ENCODE measurements at regions not wholly inside any gene's neighbourhood (a gene's known extent, or its start where the extent isn't known, plus 50 kb on each side); places are given as distances from the start of the nearest gene placed in this dataset.

DNA sequence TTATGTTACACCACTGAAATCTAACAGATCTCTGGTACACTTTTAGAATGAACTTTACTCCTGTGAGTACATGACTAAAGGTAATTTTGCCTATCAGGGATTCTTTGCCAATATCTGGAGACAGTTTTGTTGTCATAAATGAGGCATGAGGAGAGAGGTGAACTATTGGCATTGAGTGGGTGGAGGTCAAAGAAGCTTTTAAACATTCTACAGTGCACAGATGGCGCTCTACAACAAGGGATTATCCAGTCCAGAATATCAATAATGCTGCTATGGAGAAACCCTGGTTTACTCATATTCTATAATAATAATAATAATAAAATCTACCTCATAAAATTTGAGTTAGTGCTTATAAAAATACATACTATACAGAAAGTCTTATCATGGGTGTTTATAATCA lies 702.3 kb downstream of the SI start:
- no peak for ATAC-seq

DNA sequence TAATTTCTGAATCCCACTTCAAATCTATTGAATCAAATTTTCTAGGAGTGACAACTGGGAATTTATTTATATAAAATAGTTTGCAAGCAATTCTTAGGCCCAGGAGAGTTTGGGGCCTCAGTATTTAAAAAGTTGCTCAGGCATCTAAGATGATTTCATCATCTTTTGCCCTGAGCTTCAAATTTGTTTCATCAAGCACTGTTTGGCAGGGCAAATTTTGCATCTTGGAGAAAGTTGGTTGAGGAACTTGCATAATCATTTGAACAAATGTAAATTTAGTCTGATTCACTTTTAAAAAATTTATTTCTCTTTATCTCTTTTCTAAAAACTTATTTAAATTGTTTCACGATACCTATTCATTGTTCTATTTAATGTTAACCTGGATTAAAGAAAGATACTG lies 702.8 kb downstream of the SI start:
- Histone ChIP-seq H3K27ac (no peak overlapping the region), H3K27me3 (ENCODE audit: low read depth) (no peaks in the 10 kb centered on the region), H3K9me3 (no peaks in the 10 kb centered on the region), H3K4me3 (no peak overlapping the region), H3K36me3 (no peaks in the 10 kb centered on the region), H3K4me1 (no peaks in the 10 kb centered on the region)
- DNase-seq (no peak), ATAC-seq (no peak)
- TF ChIP-seq, protein P1, sequence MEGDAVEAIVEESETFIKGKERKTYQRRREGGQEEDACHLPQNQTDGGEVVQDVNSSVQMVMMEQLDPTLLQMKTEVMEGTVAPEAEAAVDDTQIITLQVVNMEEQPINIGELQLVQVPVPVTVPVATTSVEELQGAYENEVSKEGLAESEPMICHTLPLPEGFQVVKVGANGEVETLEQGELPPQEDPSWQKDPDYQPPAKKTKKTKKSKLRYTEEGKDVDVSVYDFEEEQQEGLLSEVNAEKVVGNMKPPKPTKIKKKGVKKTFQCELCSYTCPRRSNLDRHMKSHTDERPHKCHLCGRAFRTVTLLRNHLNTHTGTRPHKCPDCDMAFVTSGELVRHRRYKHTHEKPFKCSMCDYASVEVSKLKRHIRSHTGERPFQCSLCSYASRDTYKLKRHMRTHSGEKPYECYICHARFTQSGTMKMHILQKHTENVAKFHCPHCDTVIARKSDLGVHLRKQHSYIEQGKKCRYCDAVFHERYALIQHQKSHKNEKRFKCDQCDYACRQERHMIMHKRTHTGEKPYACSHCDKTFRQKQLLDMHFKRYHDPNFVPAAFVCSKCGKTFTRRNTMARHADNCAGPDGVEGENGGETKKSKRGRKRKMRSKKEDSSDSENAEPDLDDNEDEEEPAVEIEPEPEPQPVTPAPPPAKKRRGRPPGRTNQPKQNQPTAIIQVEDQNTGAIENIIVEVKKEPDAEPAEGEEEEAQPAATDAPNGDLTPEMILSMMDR (IDR thresholded peaks at IDR 0.05) = no peak
- intact Hi-C loops (cut with DNase I) = no loop called here

More for the DNA sequence above, 702.3 kb downstream of the SI start:
- Histone ChIP-seq H3K27ac (no peak overlapping the region), H3K27me3 (ENCODE audit: low read depth) (no peaks in the 10 kb centered on the region), H3K36me3 (no peaks in the 10 kb centered on the region), H3K9me3 (no peaks in the 10 kb centered on the region), H3K4me1 (no peaks in the 10 kb centered on the region), H3K4me3 (no peak overlapping the region)
- intact Hi-C loops (cut with DNase I) = no loop called here
- DNase-seq = no peak
- TF ChIP-seq, protein P1 (IDR thresholded peaks at IDR 0.05) = no peak

DNA sequence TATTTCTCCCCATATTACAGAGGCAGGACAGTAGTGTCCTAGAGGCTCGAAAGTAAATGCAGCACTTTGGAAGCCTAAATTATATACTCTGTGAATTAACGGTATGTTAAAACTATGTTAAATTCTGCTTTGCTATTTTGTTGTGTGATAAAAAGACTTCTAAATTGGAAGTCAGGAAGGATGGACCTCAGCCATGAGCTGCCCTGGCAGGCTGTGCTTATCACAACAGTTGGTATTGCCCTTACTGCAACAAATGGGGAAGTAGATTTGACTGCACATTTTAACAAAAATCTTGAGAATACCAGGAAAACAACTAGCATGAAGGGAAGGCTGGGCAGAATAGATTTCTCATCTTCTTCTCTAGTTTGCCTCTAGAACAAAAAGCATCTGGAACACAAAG lies 706.6 kb downstream of the SI start:
- Histone ChIP-seq H3K27me3 (ENCODE audit: low read depth) (no peaks in the 10 kb centered on the region), H3K9me3 (no peaks in the 10 kb centered on the region), H3K27ac (no peak overlapping the region), H3K4me1 (no peaks in the 10 kb centered on the region), H3K36me3 (no peaks in the 10 kb centered on the region), H3K4me3 (no peak overlapping the region)
- ATAC-seq (no peak), DNase-seq (no peak)
- intact Hi-C loops (cut with DNase I) = no loop called here
- TF ChIP-seq, protein P1 (IDR thresholded peaks at IDR 0.05) = no peak

DNA sequence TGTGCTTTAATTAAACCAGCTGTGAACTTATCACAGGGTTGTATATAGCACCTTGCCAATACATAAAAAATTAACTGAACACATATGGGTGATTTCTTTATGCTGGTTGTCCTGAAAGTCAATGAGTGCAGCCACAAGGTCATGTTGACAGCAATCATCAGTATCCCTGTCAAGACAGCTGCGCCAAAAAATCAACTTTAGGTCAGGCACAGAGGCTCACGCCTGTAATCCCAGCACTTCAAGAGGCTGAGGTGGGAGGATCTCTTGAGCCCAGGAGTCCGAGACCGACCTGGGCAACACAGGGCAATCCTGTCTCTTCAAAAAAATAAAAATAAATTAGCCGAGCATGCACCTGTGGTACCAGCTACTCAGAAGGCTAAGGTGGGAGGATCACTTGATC lies 707.3 kb downstream of the SI start:
- H3K36me3 ChIP-seq = no peaks in the 10 kb centered on the region
- H3K4me3 ChIP-seq = no peak overlapping the region
- no peaks in the 10 kb centered on the region for H3K27me3 ChIP-seq (ENCODE audit: low read depth)
- H3K27ac ChIP-seq = no peak overlapping the region
- intact Hi-C loops (cut with DNase I) = no loop called here
- no peaks in the 10 kb centered on the region for H3K9me3 ChIP-seq
- no peaks in the 10 kb centered on the region for H3K4me1 ChIP-seq
- DNase-seq (no peak), ATAC-seq (no peak)
- TF ChIP-seq, protein P1 (IDR thresholded peaks at IDR 0.05) = no peak

DNA sequence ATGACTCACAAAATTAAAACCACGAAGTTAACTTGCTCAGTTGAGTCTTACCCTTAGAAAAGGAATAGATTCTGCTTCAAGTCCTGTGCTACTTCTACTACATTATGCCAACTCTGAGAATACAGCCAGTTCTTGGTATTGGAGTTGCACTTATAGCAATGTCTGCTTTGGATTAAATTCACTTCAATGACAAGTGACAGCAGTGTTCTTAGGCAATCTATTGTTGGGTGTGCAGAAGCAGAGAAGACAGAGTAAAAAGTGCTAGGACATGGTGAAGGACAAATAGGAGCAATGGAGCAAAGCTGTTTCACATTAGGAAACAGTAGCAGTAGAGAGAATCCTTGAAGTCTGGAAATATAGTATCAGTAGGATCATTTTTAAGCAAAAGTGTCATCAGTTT lies 713.1 kb downstream of the SI start:
- no peak for DNase-seq
- H3K27me3 ChIP-seq (ENCODE audit: low read depth) = no peaks in the 10 kb centered on the region
- ATAC-seq = no peak
- TF ChIP-seq, protein P1 (IDR thresholded peaks at IDR 0.05) = no peak
- intact Hi-C loops (cut with DNase I) = no loop called here
- H3K4me1 ChIP-seq = no peaks in the 10 kb centered on the region
- H3K9me3 ChIP-seq = no peaks in the 10 kb centered on the region
- no peaks in the 10 kb centered on the region for H3K36me3 ChIP-seq
- no peak overlapping the region for H3K4me3 ChIP-seq
- no peak overlapping the region for H3K27ac ChIP-seq

DNA sequence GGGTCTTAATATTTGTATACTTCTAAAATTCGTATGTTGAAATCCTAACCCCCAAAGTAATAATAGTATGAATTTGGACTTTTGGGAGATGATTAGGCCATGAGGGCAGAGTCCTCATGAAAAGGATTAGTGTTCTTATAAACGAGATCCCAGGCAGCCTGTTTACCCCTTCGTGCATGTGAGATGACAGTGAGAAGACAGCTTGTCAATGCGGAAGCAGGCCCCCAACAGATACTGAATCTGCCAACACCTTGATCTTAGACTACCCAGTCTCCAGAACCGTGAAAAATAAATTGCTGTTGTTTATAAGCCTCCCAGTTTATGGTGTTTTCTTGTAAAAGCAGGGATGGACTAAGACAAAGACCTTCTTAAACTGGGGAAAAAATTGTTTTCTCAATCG lies 714.2 kb downstream of the SI start:
- DNase-seq (no peak), ATAC-seq (no peak)
- Histone ChIP-seq H3K27ac (no peak overlapping the region), H3K9me3 (no peaks in the 10 kb centered on the region), H3K27me3 (ENCODE audit: low read depth) (no peaks in the 10 kb centered on the region), H3K4me3 (no peak overlapping the region), H3K4me1 (no peaks in the 10 kb centered on the region), H3K36me3 (no peaks in the 10 kb centered on the region)
- TF ChIP-seq, protein P1 (IDR thresholded peaks at IDR 0.05) = no peak
- intact Hi-C loops (cut with DNase I) = no loop called here

Measured in lower lobe of right lung (tissue), 2 donors.